ENCODE measurements at regions not wholly inside any gene's neighbourhood (a gene's known extent, or its start where the extent isn't known, plus 50 kb on each side); places are given as distances from the start of the nearest gene placed in this dataset.

DNA sequence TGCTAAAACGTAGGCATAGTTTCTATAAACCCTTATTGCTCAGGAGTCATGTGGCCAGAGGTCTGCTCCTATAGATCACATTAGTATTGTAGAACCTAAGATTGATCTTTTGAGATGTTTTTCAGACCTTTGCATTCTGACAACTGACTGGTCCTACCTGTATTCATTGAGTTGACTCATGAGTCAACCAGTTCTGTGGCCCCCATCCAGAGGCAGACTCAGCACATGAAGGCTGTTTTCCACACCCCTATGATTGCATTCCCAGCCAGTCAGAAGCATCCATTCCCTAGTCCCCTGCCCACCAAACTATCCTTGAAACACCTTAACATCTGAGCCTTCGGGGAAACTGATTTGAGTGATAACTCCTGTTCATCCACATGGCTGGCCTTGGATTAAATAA is 451.7 kb downstream of the SIPA1L2 start:
- Histone ChIP-seq H3K9ac (ENCODE audit: control insufficient read depth, extremely low read depth, insufficient read depth, low read length) (no peak overlapping the region), H3K36me3 (ENCODE audit: control insufficient read depth in 2 of 2, extremely low read depth in 1 of 2, insufficient read depth in 2 of 2, low read length in 2 of 2) (no peaks in the 10 kb centered on the region), H3K79me2 (ENCODE audit: control insufficient read depth, insufficient read depth, low read length) (no peaks in the 10 kb centered on the region), H3K27ac (ENCODE audit: control insufficient read depth, insufficient read depth, low read length) (no peak overlapping the region), H3K9me3 (ENCODE audit: control insufficient read depth, low read depth, low read length) (no peaks in the 10 kb centered on the region), H4K20me1 (ENCODE audit: control insufficient read depth, extremely low read depth, insufficient read depth, low read length) (no peaks in the 10 kb centered on the region), H3K4me2 (ENCODE audit: control insufficient read depth, extremely low read depth, insufficient read depth, low read depth, low read length) (no peak overlapping the region), H2AFZ (ENCODE audit: control insufficient read depth, low read length) (no peak overlapping the region), H3K4me1 (ENCODE audit: control insufficient read depth, extremely low read depth, insufficient read depth, low read length) (no peaks in the 10 kb centered on the region), H3K4me3 (ENCODE audit: control insufficient read depth in 2 of 3, extremely low read depth in 1 of 3, insufficient read depth in 2 of 3, low read depth in 1 of 3, low read length in 3 of 3) (no peak overlapping the region), H3K27me3 (ENCODE audit: control insufficient read depth, extremely low read depth, insufficient read depth, low read length) (no peaks in the 10 kb centered on the region), H3K9me1 (ENCODE audit: control insufficient read depth, extremely low read depth, insufficient read depth, low read length) (no peaks in the 10 kb centered on the region)
- no peak for TF ChIP-seq EZH2 (IDR thresholded peaks at IDR 0.05; ENCODE audit: low read length)
- TF ChIP-seq, protein P1, sequence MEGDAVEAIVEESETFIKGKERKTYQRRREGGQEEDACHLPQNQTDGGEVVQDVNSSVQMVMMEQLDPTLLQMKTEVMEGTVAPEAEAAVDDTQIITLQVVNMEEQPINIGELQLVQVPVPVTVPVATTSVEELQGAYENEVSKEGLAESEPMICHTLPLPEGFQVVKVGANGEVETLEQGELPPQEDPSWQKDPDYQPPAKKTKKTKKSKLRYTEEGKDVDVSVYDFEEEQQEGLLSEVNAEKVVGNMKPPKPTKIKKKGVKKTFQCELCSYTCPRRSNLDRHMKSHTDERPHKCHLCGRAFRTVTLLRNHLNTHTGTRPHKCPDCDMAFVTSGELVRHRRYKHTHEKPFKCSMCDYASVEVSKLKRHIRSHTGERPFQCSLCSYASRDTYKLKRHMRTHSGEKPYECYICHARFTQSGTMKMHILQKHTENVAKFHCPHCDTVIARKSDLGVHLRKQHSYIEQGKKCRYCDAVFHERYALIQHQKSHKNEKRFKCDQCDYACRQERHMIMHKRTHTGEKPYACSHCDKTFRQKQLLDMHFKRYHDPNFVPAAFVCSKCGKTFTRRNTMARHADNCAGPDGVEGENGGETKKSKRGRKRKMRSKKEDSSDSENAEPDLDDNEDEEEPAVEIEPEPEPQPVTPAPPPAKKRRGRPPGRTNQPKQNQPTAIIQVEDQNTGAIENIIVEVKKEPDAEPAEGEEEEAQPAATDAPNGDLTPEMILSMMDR (optimal IDR thresholded peaks at IDR 0.05 in 1 of 3, IDR thresholded peaks at IDR 0.05 in 1 of 3, conservative IDR thresholded peaks at IDR 0.05 in 1 of 3; ENCODE audit: extremely low read depth in 1 of 3, insufficient read depth in 2 of 3, low read length in 3 of 3) = no peak
- dilution Hi-C loops (cut with MboI; ENCODE audit: extremely low pct_ligation_motif_present, low sequenced_read_pairs) = no loop called here
- FAIRE-seq (no peak), DNase-seq (ENCODE audit: low read depth, low spot score) (no peak)

DNA sequence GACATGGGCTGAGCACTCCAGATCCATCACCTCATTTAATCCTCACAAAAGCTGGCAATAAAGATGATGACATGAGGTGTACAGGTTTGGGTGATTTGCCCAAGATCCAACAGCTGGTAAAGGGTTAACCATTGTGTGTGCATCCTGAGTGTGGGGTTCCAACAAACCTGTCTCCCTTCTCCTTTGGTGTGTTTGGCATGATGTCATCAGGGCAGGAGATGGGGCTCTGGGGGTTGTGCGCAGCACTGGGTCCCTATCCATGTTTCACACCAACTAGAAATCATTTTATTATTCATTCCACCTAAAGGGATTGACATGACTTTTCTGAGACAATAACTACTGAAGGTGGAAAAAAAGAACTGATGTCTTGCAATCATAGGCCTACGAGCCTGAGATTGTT is 452.5 kb downstream of the SIPA1L2 start:
- Histone ChIP-seq H3K9ac (ENCODE audit: control insufficient read depth, extremely low read depth, insufficient read depth, low read length) (no peak overlapping the region), H4K20me1 (ENCODE audit: control insufficient read depth, extremely low read depth, insufficient read depth, low read length) (no peaks in the 10 kb centered on the region), H3K9me3 (ENCODE audit: control insufficient read depth, low read depth, low read length) (no peaks in the 10 kb centered on the region), H3K4me3 (ENCODE audit: control insufficient read depth in 2 of 3, extremely low read depth in 1 of 3, insufficient read depth in 2 of 3, low read depth in 1 of 3, low read length in 3 of 3) (no peak overlapping the region), H3K4me2 (ENCODE audit: control insufficient read depth, extremely low read depth, insufficient read depth, low read depth, low read length) (no peak overlapping the region), H3K27me3 (ENCODE audit: control insufficient read depth, extremely low read depth, insufficient read depth, low read length) (no peaks in the 10 kb centered on the region), H3K9me1 (ENCODE audit: control insufficient read depth, extremely low read depth, insufficient read depth, low read length) (no peaks in the 10 kb centered on the region), H3K4me1 (ENCODE audit: control insufficient read depth, extremely low read depth, insufficient read depth, low read length) (no peaks in the 10 kb centered on the region), H3K36me3 (ENCODE audit: control insufficient read depth in 2 of 2, extremely low read depth in 1 of 2, insufficient read depth in 2 of 2, low read length in 2 of 2) (no peaks in the 10 kb centered on the region), H3K79me2 (ENCODE audit: control insufficient read depth, insufficient read depth, low read length) (no peaks in the 10 kb centered on the region), H2AFZ (ENCODE audit: control insufficient read depth, low read length) (no peak overlapping the region), H3K27ac (ENCODE audit: control insufficient read depth, insufficient read depth, low read length) (no peak overlapping the region)
- FAIRE-seq (no peak), DNase-seq (ENCODE audit: low read depth, low spot score) (no peak)
- dilution Hi-C loops (cut with MboI; ENCODE audit: extremely low pct_ligation_motif_present, low sequenced_read_pairs) = no loop called here
- TF ChIP-seq, protein P1 (optimal IDR thresholded peaks at IDR 0.05 in 1 of 3, IDR thresholded peaks at IDR 0.05 in 1 of 3, conservative IDR thresholded peaks at IDR 0.05 in 1 of 3; ENCODE audit: extremely low read depth in 1 of 3, insufficient read depth in 2 of 3, low read length in 3 of 3) = no peak
- no peak for TF ChIP-seq EZH2 (IDR thresholded peaks at IDR 0.05; ENCODE audit: low read length)

Data from keratinocyte (primary cell).